SU-DHL-6 (cell line): ENCODE measurements at regions not wholly inside any gene's neighbourhood (a gene's known extent, or its start where the extent isn't known, plus 50 kb on each side); places are given as distances from the start of the nearest gene placed in this dataset.

ENCODE experiments used
- H2AFZ ChIP-seq: fragments of 200-600 bp; sonication (generic); 2 replicates; pipeline ENCODE4 v1.6.1; 2014; ENCODE audit warnings: low read depth, mild to moderate bottlenecking, moderate library complexity, mixed read lengths, antibody characterized with exemption, low read length; ENCODE audit not compliant: severe bottlenecking
- H3F3A ChIP-seq: fragments of 200-600 bp; shearing (Covaris generic); 2 replicates; pipeline ENCODE4 v1.6.0; 2016; ENCODE audit warnings: antibody characterized with exemption, mild to moderate bottlenecking; ENCODE audit not compliant: insufficient read depth
- H3K27ac ChIP-seq: fragments of 200-600 bp; sonication (generic); 2 replicates; pipeline ENCODE4 v1.5.1; 2016; ENCODE audit warnings: low read depth, mild to moderate bottlenecking, low read length, moderate library complexity, mixed read lengths
- H3K27me3 ChIP-seq: fragments of 200-600 bp; sonication (generic), shearing (Covaris generic); 2 replicates; pipeline ENCODE4 v1.6.0; 2014; ENCODE audit warnings: mild to moderate bottlenecking, low read length
- H3K36me3 ChIP-seq: fragments of 200-600 bp; sonication (generic); 2 replicates; pipeline ENCODE4 v1.6.1; 2014; ENCODE audit warnings: mild to moderate bottlenecking, low read length, mixed read lengths
- H3K4me2 ChIP-seq: fragments of 300-600, 200-600 bp; shearing (Covaris generic), sonication (generic); 2 replicates; pipeline ENCODE4 v1.6.0; 2014; ENCODE audit warnings: low read length, low read depth, mild to moderate bottlenecking; ENCODE audit not compliant: poor library complexity, severe bottlenecking
- H3K4me3 ChIP-seq: fragments of 200-600 bp; sonication (generic); 2 replicates; pipeline ENCODE4 v1.5.1; 2014; ENCODE audit warnings: antibody characterized with exemption, low read length, mild to moderate bottlenecking, mixed read lengths; ENCODE audit not compliant: insufficient read depth, poor library complexity, severe bottlenecking
- H3K79me2 ChIP-seq: fragments of 200-600 bp; sonication (generic); 2 replicates; pipeline ENCODE4 v1.6.1; 2014; ENCODE audit warnings: mild to moderate bottlenecking, low read length, moderate library complexity; ENCODE audit not compliant: insufficient read depth
- H3K9ac ChIP-seq: fragments of 200-600 bp; sonication (generic); 2 replicates; pipeline ENCODE4 v1.7.0; 2014; ENCODE audit warnings: mild to moderate bottlenecking, low read length
- H3K9me2 ChIP-seq: fragments of 200-600 bp; sonication (generic); replicated peaks from 2 replicates; pipeline ENCODE4 v1.6.1; 2014; ENCODE audit warnings: low read length; ENCODE audit not compliant: insufficient read depth
- H3K9me3 ChIP-seq: fragments of 200-600 bp; sonication (generic); 2 replicates; pipeline ENCODE4 v1.6.1; 2014; ENCODE audit warnings: low read length, mixed read lengths; ENCODE audit not compliant: insufficient read depth
- H4K20me1 ChIP-seq: fragments of 200-600 bp; sonication (generic); 2 replicates; pipeline ENCODE4 v1.6.1; 2014; ENCODE audit warnings: low read depth, mild to moderate bottlenecking, antibody characterized with exemption, low read length, moderate library complexity, mixed read lengths
- EZH2phosphoT487 ChIP-seq: fragments of 200-600 bp; sonication (generic), shearing (Covaris generic); conservative IDR thresholded peaks from 2 replicates; pipeline ENCODE4 v1.6.1; 2018; ENCODE audit warnings: mild to moderate bottlenecking, antibody characterized with exemption, low read length, moderate library complexity, mixed read lengths
- TF ChIP-seq, protein P1 (sequence below): fragments of 200-600 bp; sonication (generic); IDR thresholded peaks from one replicate; pipeline ENCODE4 v1.5.1; 2017; ENCODE audit warnings: antibody characterized with exemption, mild to moderate bottlenecking, low read length, moderate library complexity; ENCODE audit not compliant: insufficient read depth, poor library complexity, severe bottlenecking

DNA sequence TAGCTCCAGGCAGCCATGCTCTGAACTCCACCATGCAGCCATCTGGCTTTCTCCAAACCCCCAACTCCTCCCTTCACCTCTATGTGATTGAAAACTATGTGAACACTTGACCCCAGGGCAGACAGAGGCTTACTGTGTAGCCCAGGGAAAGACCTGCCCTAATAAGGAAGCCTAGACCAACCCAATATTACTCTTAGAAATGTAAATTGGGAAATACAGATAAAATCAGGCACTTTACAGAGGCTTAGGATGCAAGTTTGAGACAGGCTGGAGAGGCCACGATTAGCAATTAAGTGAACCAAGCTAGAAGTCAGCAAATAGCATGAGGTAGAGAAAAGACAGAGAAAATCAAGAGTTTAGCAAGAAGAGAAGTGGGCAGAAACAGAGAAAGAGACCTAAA is 141.7 kb upstream of the ABCA1 start:
- Histone ChIP-seq H3K9me2 (no peaks in the 10 kb centered on the region), H2AFZ (no peak overlapping the region)

DNA sequence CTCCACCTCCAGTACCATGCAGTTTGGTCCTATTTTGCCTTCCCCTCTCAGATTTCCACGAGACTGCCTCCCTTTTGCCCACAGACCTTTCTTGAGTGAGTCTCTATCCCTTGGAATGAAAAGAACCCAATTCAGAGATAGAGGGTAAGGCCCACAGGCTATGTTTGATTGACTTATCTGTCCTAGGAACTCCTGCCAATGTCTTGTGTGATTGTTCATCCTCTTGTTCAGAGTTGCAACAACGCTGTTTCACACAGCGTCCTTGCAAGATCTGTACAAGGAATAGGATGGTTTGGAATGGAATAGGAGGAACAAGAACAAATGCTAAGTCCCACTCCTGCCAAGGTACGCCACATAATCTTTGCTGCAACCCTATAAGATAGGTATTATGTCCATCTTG is 142.2 kb upstream of the ABCA1 start:
- no peaks in the 10 kb centered on the region for H3K9me2 ChIP-seq
- no peak overlapping the region for H3K4me2 ChIP-seq
- no peaks in the 10 kb centered on the region for H3F3A ChIP-seq
- H4K20me1 ChIP-seq = no peaks in the 10 kb centered on the region
- H2AFZ ChIP-seq = no peak overlapping the region
- TF ChIP-seq EZH2phosphoT487 = no peak
- TF ChIP-seq, protein P1, sequence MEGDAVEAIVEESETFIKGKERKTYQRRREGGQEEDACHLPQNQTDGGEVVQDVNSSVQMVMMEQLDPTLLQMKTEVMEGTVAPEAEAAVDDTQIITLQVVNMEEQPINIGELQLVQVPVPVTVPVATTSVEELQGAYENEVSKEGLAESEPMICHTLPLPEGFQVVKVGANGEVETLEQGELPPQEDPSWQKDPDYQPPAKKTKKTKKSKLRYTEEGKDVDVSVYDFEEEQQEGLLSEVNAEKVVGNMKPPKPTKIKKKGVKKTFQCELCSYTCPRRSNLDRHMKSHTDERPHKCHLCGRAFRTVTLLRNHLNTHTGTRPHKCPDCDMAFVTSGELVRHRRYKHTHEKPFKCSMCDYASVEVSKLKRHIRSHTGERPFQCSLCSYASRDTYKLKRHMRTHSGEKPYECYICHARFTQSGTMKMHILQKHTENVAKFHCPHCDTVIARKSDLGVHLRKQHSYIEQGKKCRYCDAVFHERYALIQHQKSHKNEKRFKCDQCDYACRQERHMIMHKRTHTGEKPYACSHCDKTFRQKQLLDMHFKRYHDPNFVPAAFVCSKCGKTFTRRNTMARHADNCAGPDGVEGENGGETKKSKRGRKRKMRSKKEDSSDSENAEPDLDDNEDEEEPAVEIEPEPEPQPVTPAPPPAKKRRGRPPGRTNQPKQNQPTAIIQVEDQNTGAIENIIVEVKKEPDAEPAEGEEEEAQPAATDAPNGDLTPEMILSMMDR = no peak
- no peaks in the 10 kb centered on the region for H3K9me3 ChIP-seq
- H3K4me3 ChIP-seq = no peak overlapping the region
- no peaks in the 10 kb centered on the region for H3K36me3 ChIP-seq
- H3K27ac ChIP-seq = no peak overlapping the region
- no peaks in the 10 kb centered on the region for H3K79me2 ChIP-seq
- H3K27me3 ChIP-seq = no peaks in the 10 kb centered on the region
- H3K9ac ChIP-seq = no peak overlapping the region

More for the DNA sequence above, 141.7 kb upstream of the ABCA1 start:
- no peaks in the 10 kb centered on the region for H3K9me3 ChIP-seq
- TF ChIP-seq EZH2phosphoT487 = no peak
- TF ChIP-seq, protein P1 = no peak
- H3K79me2 ChIP-seq = no peaks in the 10 kb centered on the region
- H3K4me2 ChIP-seq = no peak overlapping the region
- H3K36me3 ChIP-seq = no peaks in the 10 kb centered on the region
- H3K27ac ChIP-seq = no peak overlapping the region
- H3F3A ChIP-seq = no peaks in the 10 kb centered on the region
- no peaks in the 10 kb centered on the region for H3K27me3 ChIP-seq
- H3K9ac ChIP-seq = no peak overlapping the region
- no peak overlapping the region for H3K4me3 ChIP-seq
- no peaks in the 10 kb centered on the region for H4K20me1 ChIP-seq

DNA sequence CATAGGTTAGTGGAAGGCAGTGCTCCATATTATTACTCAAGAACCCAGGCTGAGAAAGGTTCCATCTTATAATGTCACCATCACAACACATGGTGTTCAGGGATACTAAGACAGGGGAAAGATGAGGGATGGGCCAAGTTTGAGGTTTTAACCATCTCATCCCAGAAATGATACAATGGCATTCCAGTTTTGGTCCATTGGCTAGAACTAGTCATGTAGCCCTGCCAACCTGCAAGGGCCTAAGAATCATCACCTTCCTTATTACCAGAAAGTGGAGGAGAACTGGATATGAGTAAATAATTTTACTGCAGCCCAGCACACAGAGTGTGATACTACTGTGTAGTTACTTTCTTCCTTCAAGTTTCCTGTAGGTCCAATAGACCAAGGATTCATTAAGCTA is 144.5 kb upstream of the ABCA1 start:
- H3K4me2 ChIP-seq = no peak overlapping the region
- H3K79me2 ChIP-seq = no peaks in the 10 kb centered on the region
- no peak overlapping the region for H3K27ac ChIP-seq
- no peaks in the 10 kb centered on the region for H3K9me2 ChIP-seq
- H2AFZ ChIP-seq = no peak overlapping the region
- H3K9ac ChIP-seq = no peak overlapping the region
- H3K9me3 ChIP-seq = no peaks in the 10 kb centered on the region
- H4K20me1 ChIP-seq = no peaks in the 10 kb centered on the region
- H3K4me3 ChIP-seq = no peak overlapping the region
- H3K36me3 ChIP-seq = no peaks in the 10 kb centered on the region
- TF ChIP-seq, protein P1 = no peak
- no peak for TF ChIP-seq EZH2phosphoT487
- H3F3A ChIP-seq = no peaks in the 10 kb centered on the region
- no peaks in the 10 kb centered on the region for H3K27me3 ChIP-seq

DNA sequence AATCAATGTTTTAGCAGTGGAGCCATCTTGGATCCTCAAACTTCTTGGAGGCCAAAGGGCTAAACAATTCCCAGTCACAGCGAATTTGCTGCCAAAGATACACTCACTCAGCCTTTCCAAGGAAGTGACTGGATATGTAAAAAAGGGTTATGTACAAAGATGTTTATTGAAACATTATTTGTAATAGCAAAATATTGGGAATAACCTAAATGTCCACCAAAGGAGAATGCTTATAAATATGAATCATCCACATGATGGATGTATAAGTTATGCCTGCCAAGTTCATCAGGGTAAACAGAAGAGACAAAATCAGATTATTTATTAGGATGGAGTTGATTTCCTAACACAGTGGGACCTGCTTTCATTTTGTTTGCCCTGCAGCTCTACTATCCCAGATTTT is 145.2 kb upstream of the ABCA1 start:
- TF ChIP-seq, protein P1 = no peak
- no peak for TF ChIP-seq EZH2phosphoT487
- H3K4me3 ChIP-seq = no peak overlapping the region
- no peaks in the 10 kb centered on the region for H3K9me3 ChIP-seq
- no peaks in the 10 kb centered on the region for H4K20me1 ChIP-seq
- no peaks in the 10 kb centered on the region for H3K9me2 ChIP-seq
- no peak overlapping the region for H3K9ac ChIP-seq
- no peaks in the 10 kb centered on the region for H3K36me3 ChIP-seq
- no peak overlapping the region for H3K27ac ChIP-seq
- H2AFZ ChIP-seq = no peak overlapping the region
- no peak overlapping the region for H3K4me2 ChIP-seq
- H3K27me3 ChIP-seq = no peaks in the 10 kb centered on the region
- no peaks in the 10 kb centered on the region for H3K79me2 ChIP-seq
- H3F3A ChIP-seq = no peaks in the 10 kb centered on the region
